ACC112 (cell line): ENCODE measurements at regions not wholly inside any gene's neighbourhood (a gene's known extent, or its start where the extent isn't known, plus 50 kb on each side); places are given as distances from the start of the nearest gene placed in this dataset.

Experiments used
- H2AFZ ChIP-seq: fragments of 200-600 bp; sonication (generic); one replicate; pipeline ENCODE4 v1.6.0; 2017; ENCODE audit warnings: antibody characterized with exemption, low read length; ENCODE audit not compliant: unreplicated experiment
- H3K27ac ChIP-seq: fragments of 200-600 bp; sonication (generic); 2 replicates; pipeline ENCODE4 v1.5.1; 2014; ENCODE audit warnings: low read depth, mild to moderate bottlenecking, antibody characterized with exemption, low read length, moderate library complexity
- H3K27me3 ChIP-seq: fragments of 200-600 bp; sonication (generic); 2 replicates; pipeline ENCODE4 v1.6.1; 2014; ENCODE audit warnings: mild to moderate bottlenecking, antibody characterized with exemption, low read length, moderate library complexity, mixed read lengths; ENCODE audit not compliant: insufficient read depth
- H3K36me3 ChIP-seq: fragments of 200-600 bp; sonication (generic); 2 replicates; pipeline ENCODE4 v1.6.1; 2016; ENCODE audit warnings: mild to moderate bottlenecking, antibody characterized with exemption, low read length, moderate library complexity, mixed read lengths; ENCODE audit not compliant: insufficient read depth
- H3K4me1 ChIP-seq: fragments of 200-600 bp; sonication (generic); one replicate; pipeline ENCODE4 v1.6.1; 2016; ENCODE audit warnings: low read length, mixed read lengths; ENCODE audit not compliant: insufficient read depth, unreplicated experiment, control insufficient read depth
- H3K4me3 ChIP-seq: fragments of 200-600 bp; sonication (generic); 2 replicates; pipeline ENCODE4 v1.5.1; 2014; ENCODE audit warnings: mild to moderate bottlenecking, low read depth, low read length
- H3K79me2 ChIP-seq: fragments of 200-600 bp; sonication (generic); one replicate; pipeline ENCODE4 v1.6.0; 2016; ENCODE audit warnings: low read length; ENCODE audit not compliant: control insufficient read depth, unreplicated experiment, insufficient read depth

- H3K4me1 ChIP-seq = no peaks in the 10 kb centered on the region
- no peaks in the 10 kb centered on the region for H3K79me2 ChIP-seq
- H3K27ac ChIP-seq = no peak overlapping the region
- no peak overlapping the region for H3K4me3 ChIP-seq
- H3K36me3 ChIP-seq = no peaks in the 10 kb centered on the region
- no peak overlapping the region for H2AFZ ChIP-seq
- no peaks in the 10 kb centered on the region for H3K27me3 ChIP-seq
These were observed 1511.1 kb downstream of the BRD1 start for GRCh38 chr22:48316257-48317250.

DNA sequence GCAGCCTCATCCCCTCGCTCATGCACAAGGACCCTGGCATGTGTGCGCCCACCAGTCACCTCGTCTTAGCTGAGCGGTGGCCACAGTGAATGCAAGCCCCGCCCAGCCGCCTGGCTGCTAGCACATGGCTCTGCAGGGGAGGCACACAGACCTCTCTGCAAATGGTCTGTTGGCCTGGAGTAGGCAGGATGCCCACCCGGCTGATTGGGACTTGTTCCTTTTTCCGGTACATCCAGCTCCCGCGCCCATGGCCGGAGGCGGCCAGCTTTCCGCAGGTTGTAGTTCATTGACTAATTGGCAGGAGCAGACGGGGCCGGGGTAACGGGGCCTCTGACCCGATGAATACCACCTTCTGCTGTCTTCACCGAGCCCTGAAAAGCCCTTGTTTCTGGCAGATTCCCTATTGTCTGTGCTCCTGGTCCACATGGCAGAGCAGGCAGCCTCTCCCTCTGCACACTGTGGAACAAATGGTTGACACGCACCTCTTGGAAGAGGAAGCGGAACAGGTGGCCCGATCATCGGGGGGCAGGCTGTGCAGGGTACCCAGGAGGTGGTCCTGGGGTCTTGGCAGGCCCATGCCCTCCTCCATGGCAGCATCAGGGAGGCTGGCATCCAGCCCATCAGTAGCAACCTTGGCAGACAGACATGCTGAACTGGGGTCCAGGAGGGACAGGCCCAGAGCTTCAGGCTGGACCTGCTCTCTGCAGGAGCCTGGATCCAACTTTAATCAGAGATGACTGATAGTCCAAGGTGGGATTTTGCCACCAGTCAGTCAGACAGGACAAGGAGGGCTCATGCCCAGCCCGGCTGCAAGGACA, 1512.0 kb downstream of the BRD1 start:
- Histone ChIP-seq H3K27ac (no peak overlapping the region), H3K27me3 (no peaks in the 10 kb centered on the region), H3K36me3 (no peaks in the 10 kb centered on the region), H2AFZ (no peak overlapping the region), H3K79me2 (no peaks in the 10 kb centered on the region), H3K4me1 (no peaks in the 10 kb centered on the region), H3K4me3 (no peak overlapping the region)

- Histone ChIP-seq H3K36me3 (no peaks in the 10 kb centered on the region), H3K27ac (no peak overlapping the region), H3K27me3 (no peaks in the 10 kb centered on the region), H2AFZ (no peak overlapping the region), H3K79me2 (no peaks in the 10 kb centered on the region), H3K4me3 (no peak overlapping the region), H3K4me1 (no peaks in the 10 kb centered on the region)
These were observed 1513.6 kb downstream of the BRD1 start for GRCh38 chr22:48314073-48314472.

DNA sequence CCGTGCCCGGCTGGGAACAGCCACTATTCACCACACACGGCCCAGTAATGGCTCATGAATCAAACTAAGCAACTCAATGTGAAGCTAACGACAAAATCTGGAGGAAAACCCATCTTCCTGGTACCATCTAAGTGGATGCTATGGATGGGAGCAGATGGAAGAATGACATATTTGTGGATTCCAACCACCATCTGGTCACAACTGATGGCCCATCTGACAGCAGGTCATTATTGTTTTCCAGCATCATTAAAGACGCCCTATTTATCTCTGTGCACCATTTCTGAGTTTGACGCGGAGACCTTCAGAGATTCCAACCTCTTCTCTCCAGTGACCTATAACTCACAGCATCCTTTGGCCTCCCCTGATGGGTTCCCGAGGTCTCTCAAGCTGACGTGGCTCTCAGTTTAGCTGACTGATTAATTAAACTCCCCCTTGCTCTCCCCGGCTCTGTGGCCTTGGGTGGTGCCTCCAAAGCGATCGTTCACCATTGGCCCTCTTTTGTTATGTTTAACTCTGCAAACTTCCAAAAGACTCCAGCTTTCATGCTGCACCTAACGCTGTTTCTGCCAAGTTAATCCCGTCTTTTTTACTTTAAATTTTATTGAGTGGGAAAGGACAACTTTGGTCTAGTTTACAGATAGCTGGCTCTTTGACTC, 1514.4 kb downstream of the BRD1 start:
- H3K79me2 ChIP-seq = no peaks in the 10 kb centered on the region
- H2AFZ ChIP-seq = no peak overlapping the region
- H3K27me3 ChIP-seq = no peaks in the 10 kb centered on the region
- no peaks in the 10 kb centered on the region for H3K36me3 ChIP-seq
- H3K4me3 ChIP-seq = no peak overlapping the region
- H3K4me1 ChIP-seq = no peaks in the 10 kb centered on the region
- H3K27ac ChIP-seq = no peak overlapping the region

DNA sequence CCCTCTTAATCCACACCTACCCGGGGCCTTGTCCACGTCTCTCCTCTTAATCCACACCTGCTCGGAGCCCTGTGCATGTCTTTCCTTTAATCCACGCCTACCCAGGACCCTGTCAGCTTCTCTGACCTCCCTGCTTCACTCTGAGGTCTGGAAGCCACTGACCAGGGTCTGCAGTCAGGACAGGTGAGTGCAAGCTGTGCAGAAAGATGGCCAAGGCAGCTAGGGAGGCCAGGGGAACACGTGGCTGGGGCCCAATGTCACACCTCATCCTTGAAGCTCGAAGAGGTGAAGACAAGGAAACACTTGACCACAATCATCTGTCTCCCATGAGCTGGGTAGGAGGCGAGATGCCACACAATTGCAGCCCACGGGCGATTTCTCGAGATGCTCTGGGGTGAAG, 1516.9 kb downstream of the BRD1 start:
- H3K27me3 ChIP-seq = no peaks in the 10 kb centered on the region
- H3K79me2 ChIP-seq = no peaks in the 10 kb centered on the region
- H3K27ac ChIP-seq = no peak overlapping the region
- H3K4me1 ChIP-seq = no peaks in the 10 kb centered on the region
- H3K36me3 ChIP-seq = no peaks in the 10 kb centered on the region
- H2AFZ ChIP-seq = no peak overlapping the region
- H3K4me3 ChIP-seq = no peak overlapping the region

DNA sequence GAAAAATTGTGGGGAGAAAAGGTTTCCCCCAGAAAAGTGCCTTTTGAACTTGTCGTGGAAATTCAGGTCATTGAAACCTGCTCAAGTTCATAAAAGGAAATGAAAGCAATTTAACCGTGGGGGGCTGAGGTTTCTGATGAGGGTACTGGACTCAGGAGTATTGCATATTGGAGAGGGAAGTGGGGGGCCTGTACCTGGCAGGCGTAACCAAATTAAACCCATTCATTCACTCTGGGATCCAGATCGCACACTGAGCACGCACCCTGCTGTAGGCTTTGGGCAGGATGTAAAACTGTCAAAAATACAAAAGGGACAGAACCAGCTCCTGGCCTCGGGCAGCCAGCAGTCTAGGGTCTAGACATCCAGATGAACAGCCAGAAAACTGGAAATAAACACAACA, 1517.4 kb downstream of the BRD1 start:
- no peaks in the 10 kb centered on the region for H3K4me1 ChIP-seq
- no peaks in the 10 kb centered on the region for H3K79me2 ChIP-seq
- no peak overlapping the region for H3K4me3 ChIP-seq
- no peaks in the 10 kb centered on the region for H3K36me3 ChIP-seq
- no peak overlapping the region for H2AFZ ChIP-seq
- no peaks in the 10 kb centered on the region for H3K27me3 ChIP-seq
- no peak overlapping the region for H3K27ac ChIP-seq

DNA sequence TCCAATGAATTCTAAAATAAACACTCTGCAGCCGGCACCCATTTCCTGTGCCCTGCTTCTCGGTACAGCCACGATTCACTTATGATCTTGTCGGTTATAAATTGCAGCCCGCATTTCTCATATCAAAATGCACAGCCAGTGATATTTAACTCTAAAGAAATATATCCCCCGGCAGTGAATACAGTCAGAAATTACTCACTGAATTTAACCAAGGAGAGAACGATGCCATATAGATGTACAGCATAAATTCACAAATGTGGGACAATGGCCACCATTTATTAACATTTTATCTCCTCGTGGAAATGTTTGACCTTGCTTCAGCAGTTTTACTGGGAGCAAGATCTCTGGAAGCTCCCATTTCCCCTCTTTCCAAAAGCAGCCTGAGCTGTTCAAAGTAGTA, 1517.8 kb downstream of the BRD1 start:
- Histone ChIP-seq H3K4me3 (no peak overlapping the region), H3K79me2 (no peaks in the 10 kb centered on the region), H3K36me3 (no peaks in the 10 kb centered on the region), H2AFZ (no peak overlapping the region), H3K27me3 (no peaks in the 10 kb centered on the region), H3K27ac (no peak overlapping the region), H3K4me1 (no peaks in the 10 kb centered on the region)

- H3K36me3 ChIP-seq = no peaks in the 10 kb centered on the region
- no peaks in the 10 kb centered on the region for H3K4me1 ChIP-seq
- no peak overlapping the region for H3K4me3 ChIP-seq
- no peak overlapping the region for H3K27ac ChIP-seq
- no peak overlapping the region for H2AFZ ChIP-seq
- H3K79me2 ChIP-seq = no peaks in the 10 kb centered on the region
- no peaks in the 10 kb centered on the region for H3K27me3 ChIP-seq
These were observed 1518.5 kb downstream of the BRD1 start for GRCh38 chr22:48309115-48309705.

DNA sequence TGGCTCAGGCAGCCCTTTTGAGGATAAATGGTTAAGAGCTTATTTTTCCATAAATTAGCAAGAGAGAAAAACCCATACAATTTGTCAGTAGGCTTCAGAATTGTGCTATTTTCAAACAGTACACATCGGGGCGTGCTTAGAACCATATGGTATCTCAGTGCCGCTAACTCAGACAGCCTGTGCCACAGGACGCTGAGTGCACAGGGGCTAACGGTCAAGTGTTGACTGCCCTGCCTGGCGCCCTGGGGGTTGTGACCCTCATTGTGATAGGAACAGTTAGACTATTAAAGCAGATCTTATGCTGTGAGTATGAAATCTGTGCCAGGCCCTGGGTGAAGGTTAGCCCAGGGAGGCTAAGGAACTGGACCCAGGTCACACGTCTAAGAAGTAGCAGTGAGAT, 1519.7 kb downstream of the BRD1 start:
- H2AFZ ChIP-seq = no peak overlapping the region
- no peaks in the 10 kb centered on the region for H3K36me3 ChIP-seq
- H3K27me3 ChIP-seq = no peaks in the 10 kb centered on the region
- H3K4me3 ChIP-seq = no peak overlapping the region
- no peaks in the 10 kb centered on the region for H3K4me1 ChIP-seq
- H3K27ac ChIP-seq = no peak overlapping the region
- no peaks in the 10 kb centered on the region for H3K79me2 ChIP-seq

GRCh38 chr22:48306785-48307510, 1520.7 kb downstream of the BRD1 start:
- H3K4me3 ChIP-seq = no peak overlapping the region

More at GRCh38 chr22:48306785-48307510, 1520.7 kb downstream of the BRD1 start:
- Histone ChIP-seq H3K79me2 (no peaks in the 10 kb centered on the region), H3K27ac (no peak overlapping the region), H3K36me3 (no peaks in the 10 kb centered on the region), H2AFZ (no peak overlapping the region), H3K27me3 (no peaks in the 10 kb centered on the region), H3K4me1 (no peaks in the 10 kb centered on the region)
